ENCODE measurements at regions not wholly inside any gene's neighbourhood (a gene's known extent, or its start where the extent isn't known, plus 50 kb on each side); places are given as distances from the start of the nearest gene placed in this dataset.

DNA sequence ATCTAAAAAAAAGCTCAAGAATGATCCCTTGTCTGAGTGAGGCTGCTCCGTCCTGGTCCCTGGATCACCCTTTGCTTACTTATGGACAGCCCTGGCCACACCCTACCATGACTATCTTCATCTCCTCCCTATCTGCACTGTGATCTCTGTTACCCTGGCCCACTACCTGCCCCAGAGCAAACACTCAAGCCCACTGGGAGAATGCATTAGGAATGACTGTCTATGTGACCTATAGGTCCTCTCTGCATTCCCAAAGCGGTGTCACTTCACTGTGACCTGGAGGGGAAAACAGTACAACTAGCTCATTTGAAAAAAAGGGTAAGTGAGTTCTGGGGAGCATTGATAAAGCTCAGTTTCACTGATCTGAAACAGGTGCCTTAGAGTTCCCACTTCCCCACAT, 86.4 kb upstream of the FOXP4 start:
- TF ChIP-seq, protein P1, sequence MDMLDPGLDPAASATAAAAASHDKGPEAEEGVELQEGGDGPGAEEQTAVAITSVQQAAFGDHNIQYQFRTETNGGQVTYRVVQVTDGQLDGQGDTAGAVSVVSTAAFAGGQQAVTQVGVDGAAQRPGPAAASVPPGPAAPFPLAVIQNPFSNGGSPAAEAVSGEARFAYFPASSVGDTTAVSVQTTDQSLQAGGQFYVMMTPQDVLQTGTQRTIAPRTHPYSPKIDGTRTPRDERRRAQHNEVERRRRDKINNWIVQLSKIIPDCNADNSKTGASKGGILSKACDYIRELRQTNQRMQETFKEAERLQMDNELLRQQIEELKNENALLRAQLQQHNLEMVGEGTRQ (IDR thresholded peaks at IDR 0.05) = no peak
- TF ChIP-seq, protein P2, sequence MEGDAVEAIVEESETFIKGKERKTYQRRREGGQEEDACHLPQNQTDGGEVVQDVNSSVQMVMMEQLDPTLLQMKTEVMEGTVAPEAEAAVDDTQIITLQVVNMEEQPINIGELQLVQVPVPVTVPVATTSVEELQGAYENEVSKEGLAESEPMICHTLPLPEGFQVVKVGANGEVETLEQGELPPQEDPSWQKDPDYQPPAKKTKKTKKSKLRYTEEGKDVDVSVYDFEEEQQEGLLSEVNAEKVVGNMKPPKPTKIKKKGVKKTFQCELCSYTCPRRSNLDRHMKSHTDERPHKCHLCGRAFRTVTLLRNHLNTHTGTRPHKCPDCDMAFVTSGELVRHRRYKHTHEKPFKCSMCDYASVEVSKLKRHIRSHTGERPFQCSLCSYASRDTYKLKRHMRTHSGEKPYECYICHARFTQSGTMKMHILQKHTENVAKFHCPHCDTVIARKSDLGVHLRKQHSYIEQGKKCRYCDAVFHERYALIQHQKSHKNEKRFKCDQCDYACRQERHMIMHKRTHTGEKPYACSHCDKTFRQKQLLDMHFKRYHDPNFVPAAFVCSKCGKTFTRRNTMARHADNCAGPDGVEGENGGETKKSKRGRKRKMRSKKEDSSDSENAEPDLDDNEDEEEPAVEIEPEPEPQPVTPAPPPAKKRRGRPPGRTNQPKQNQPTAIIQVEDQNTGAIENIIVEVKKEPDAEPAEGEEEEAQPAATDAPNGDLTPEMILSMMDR (IDR thresholded peaks at IDR 0.05) = no peak
- TF ChIP-seq, protein P3, sequence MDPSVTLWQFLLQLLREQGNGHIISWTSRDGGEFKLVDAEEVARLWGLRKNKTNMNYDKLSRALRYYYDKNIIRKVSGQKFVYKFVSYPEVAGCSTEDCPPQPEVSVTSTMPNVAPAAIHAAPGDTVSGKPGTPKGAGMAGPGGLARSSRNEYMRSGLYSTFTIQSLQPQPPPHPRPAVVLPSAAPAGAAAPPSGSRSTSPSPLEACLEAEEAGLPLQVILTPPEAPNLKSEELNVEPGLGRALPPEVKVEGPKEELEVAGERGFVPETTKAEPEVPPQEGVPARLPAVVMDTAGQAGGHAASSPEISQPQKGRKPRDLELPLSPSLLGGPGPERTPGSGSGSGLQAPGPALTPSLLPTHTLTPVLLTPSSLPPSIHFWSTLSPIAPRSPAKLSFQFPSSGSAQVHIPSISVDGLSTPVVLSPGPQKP (IDR thresholded peaks at IDR 0.05; ENCODE audit: low read depth, low read length) = no peak
- no peak for TF ChIP-seq CHD2 (IDR thresholded peaks at IDR 0.05; ENCODE audit: low read length, partially characterized antibody)
